Astrocyte of the cerebellum (primary cell): ENCODE measurements at regions not wholly inside any gene's neighbourhood (a gene's known extent, or its start where the extent isn't known, plus 50 kb on each side); places are given as distances from the start of the nearest gene placed in this dataset.

ENCODE experiments used
- DNase-seq: peaks from one replicate; pipeline ENCODE4 v3.0.0-alpha.2; 2011; ENCODE audit warnings: low read depth
- H3K4me3 ChIP-seq: 2 replicates; pipeline ENCODE4 v1.5.1; 2011; ENCODE audit warnings: mild to moderate bottlenecking, low read depth, low read length, moderate library complexity
- in situ Hi-C: cut with HindIII; loops from 2 replicates; pipeline ENCODE4 v1.10.0; 2017; ENCODE audit warnings: low sequenced_read_pairs
- TF ChIP-seq, protein P1 (sequence below): IDR thresholded peaks from 2 replicates; pipeline ENCODE4 v1.5.1; 2012; ENCODE audit warnings: low read length, low read depth, moderate library complexity, mild to moderate bottlenecking; ENCODE audit errors: missing control alignments

- TF ChIP-seq, protein P1, sequence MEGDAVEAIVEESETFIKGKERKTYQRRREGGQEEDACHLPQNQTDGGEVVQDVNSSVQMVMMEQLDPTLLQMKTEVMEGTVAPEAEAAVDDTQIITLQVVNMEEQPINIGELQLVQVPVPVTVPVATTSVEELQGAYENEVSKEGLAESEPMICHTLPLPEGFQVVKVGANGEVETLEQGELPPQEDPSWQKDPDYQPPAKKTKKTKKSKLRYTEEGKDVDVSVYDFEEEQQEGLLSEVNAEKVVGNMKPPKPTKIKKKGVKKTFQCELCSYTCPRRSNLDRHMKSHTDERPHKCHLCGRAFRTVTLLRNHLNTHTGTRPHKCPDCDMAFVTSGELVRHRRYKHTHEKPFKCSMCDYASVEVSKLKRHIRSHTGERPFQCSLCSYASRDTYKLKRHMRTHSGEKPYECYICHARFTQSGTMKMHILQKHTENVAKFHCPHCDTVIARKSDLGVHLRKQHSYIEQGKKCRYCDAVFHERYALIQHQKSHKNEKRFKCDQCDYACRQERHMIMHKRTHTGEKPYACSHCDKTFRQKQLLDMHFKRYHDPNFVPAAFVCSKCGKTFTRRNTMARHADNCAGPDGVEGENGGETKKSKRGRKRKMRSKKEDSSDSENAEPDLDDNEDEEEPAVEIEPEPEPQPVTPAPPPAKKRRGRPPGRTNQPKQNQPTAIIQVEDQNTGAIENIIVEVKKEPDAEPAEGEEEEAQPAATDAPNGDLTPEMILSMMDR, result no peak
- DNase-seq, result no peak
- in situ Hi-C loops, result no loop called here
- no peak overlapping the region for H3K4me3 ChIP-seq
These were observed 102.0 kb downstream of the BTBD3 start for GRCh38 chr20:12019715-12020114.

DNA sequence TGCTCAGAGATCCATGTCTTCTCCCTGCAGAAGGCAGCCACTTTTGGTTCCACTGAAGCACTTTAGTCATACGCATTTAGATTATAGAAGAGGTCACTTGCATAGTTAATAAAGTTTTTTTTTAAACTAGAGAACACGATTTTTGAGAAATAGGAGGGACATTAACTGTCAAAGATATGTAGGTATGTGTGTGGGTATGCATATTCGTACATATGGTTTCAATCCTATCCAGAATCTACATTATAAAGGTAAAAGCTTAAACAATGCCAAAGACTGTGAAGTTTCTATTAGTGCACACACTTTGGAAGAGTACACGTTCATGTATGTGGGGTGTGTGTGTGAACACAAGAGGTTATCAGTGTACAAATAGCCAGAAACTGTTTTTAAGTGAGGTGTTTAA, 103.2 kb downstream of the BTBD3 start:
- in situ Hi-C loops, result no loop called here

DNA sequence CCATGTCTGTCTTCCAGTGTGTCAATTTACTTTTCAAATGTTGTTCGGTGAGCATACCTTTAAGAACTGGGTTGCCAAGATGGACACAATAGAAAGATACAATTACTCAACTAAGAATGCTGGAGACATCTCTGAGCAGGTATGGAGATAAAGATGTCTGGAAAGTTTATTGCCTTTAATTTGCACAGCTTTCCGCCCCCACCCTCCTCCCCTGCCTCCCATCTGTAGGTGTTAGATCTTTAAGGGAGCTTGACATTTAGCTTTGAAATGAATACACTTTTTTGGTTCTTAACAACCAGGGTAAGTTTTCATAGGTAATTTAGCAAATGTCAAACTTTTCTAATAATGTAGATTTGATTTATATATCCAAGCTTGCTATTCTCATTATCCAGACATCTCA, 104.4 kb downstream of the BTBD3 start:
- in situ Hi-C loops, result no loop called here
- no peak for DNase-seq
- TF ChIP-seq, protein P1, result no peak
- no peak overlapping the region for H3K4me3 ChIP-seq

More for the DNA sequence above, 103.2 kb downstream of the BTBD3 start:
- TF ChIP-seq, protein P1, result no peak
- no peak for DNase-seq
- H3K4me3 ChIP-seq, result no peak overlapping the region

- no peak for DNase-seq
- in situ Hi-C loops, result no loop called here
- no peak overlapping the region for H3K4me3 ChIP-seq
- TF ChIP-seq, protein P1, result no peak
These were observed 105.6 kb downstream of the BTBD3 start for GRCh38 chr20:12023194-12023795.

DNA sequence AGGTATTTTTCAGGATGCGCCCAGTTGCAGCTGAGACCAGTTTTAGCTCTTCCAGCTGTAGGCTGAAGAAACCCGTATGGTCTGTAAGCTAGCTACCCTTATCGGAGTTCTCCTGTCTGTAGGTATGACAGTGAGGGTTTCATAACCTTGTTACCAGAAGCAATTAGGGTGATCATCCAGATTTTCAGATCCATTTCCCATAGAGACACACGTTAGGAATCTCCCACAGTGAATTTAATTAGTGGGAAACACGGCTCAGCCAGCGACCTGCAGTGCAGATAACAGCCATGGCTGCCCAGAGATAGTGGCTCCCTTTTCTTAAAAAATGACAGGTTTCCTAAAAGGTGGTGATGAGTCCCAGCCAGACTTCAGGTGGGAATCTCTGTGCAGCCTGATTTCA, 111.1 kb downstream of the BTBD3 start:
- in situ Hi-C loops, result no loop called here

DNA sequence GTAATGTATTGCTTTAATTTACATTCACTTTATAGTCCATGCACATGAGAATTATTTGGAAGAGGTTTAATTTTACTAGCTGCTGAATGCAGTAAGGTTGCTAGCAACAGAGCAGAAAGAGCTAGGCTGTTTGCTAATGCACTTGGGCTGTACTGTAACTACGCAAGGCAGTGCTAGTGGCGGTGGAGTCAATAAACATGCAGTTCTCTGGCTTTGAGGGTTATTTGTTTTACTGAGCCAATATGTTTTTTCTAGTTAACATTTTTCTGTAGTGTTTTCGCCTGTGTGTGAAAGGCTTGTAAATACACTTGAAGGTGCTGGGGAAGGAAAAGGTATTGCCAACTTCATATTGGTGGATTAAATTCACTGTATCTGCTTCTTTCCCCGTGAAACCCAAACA, 112.8 kb downstream of the BTBD3 start:
- no peak for DNase-seq
- in situ Hi-C loops, result no loop called here
- no peak overlapping the region for H3K4me3 ChIP-seq
- TF ChIP-seq, protein P1, result no peak

More for the DNA sequence above, 111.1 kb downstream of the BTBD3 start:
- no peak for DNase-seq
- TF ChIP-seq, protein P1, result no peak
- H3K4me3 ChIP-seq, result no peak overlapping the region
